HepG2 (cell line): ENCODE measurements at regions not wholly inside any gene's neighbourhood (a gene's known extent, or its start where the extent isn't known, plus 50 kb on each side); places are given as distances from the start of the nearest gene placed in this dataset.

Source experiments
- CREBL2 ChIP-seq: sonication (generic); formaldehyde crosslinking; IDR thresholded peaks from 2 replicates; pipeline ENCODE4 v1.8.1; 2023; ENCODE audit warnings: missing genetic modification reagents, mild to moderate bottlenecking, borderline replicate concordance
- CTCF ChIP-seq: sonication (generic); formaldehyde crosslinking; IDR thresholded peaks from 2 replicates; pipeline ENCODE4 v1.5.0; 2020; ENCODE audit warnings: mild to moderate bottlenecking, missing genetic modification reagents, moderate library complexity
- JUND ChIP-seq: sonication (generic); formaldehyde crosslinking; IDR thresholded peaks from 2 replicates; pipeline ENCODE4 v1.8.0; 2022; ENCODE audit warnings: mild to moderate bottlenecking, missing genetic modification reagents
- POLR2A ChIP-seq, 2 experiments: IDR thresholded peaks; 2 replicates each; pipeline ENCODE4 v1.6.1; 2011; ENCODE audit warnings: low read depth in 2 of 2, low read length in 2 of 2, mild to moderate bottlenecking in 1 of 2, moderate library complexity in 1 of 2; ENCODE audit not compliant: insufficient read depth in 1 of 2
- TF ChIP-seq, protein P1 (sequence below): sonication (generic); formaldehyde crosslinking; IDR thresholded peaks from 2 replicates; pipeline ENCODE4 v1.5.0; 2020; ENCODE audit warnings: mild to moderate bottlenecking, missing genetic modification reagents
- TF ChIP-seq, protein P2 (sequence below): sonication (generic); formaldehyde crosslinking; IDR thresholded peaks from 2 replicates; pipeline ENCODE4 v1.8.1; 2023; ENCODE audit warnings: mild to moderate bottlenecking, missing genetic modification reagents, borderline replicate concordance

- TF ChIP-seq POLR2A (IDR thresholded peaks at IDR 0.05; ENCODE audit: insufficient read depth in 1 of 2, low read depth in 2 of 2, low read length in 2 of 2) (no peak), CREBL2 (CRISPR knock-in tag) (no peak), JUND (CRISPR knock-in tag) (no peak), CTCF (CRISPR knock-in tag) (no peak)
- TF ChIP-seq, protein P1, sequence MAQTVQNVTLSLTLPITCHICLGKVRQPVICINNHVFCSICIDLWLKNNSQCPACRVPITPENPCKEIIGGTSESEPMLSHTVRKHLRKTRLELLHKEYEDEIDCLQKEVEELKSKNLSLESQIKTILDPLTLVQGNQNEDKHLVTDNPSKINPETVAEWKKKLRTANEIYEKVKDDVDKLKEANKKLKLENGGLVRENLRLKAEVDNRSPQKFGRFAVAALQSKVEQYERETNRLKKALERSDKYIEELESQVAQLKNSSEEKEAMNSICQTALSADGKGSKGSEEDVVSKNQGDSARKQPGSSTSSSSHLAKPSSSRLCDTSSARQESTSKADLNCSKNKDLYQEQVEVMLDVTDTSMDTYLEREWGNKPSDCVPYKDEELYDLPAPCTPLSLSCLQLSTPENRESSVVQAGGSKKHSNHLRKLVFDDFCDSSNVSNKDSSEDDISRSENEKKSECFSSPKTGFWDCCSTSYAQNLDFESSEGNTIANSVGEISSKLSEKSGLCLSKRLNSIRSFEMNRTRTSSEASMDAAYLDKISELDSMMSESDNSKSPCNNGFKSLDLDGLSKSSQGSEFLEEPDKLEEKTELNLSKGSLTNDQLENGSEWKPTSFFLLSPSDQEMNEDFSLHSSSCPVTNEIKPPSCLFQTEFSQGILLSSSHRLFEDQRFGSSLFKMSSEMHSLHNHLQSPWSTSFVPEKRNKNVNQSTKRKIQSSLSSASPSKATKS, result no peak
- TF ChIP-seq, protein P2, sequence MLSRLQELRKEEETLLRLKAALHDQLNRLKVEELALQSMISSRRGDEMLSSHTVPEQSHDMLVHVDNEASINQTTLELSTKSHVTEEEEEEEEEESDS (CRISPR knock-in tag), result no peak
Measured at GRCh38 chr14:53571641-53572328, 384.8 kb downstream of the BMP4 start.
